NOMO-1 (cell line): ENCODE measurements at regions not wholly inside any gene's neighbourhood (a gene's known extent, or its start where the extent isn't known, plus 50 kb on each side); places are given as distances from the start of the nearest gene placed in this dataset.

ENCODE experiments used
- DNase-seq, 2 experiments: peaks; one replicate each; lab custom pipeline; 2025; ENCODE audit not compliant: unreplicated experiment in 2 of 2; lab: John Stamatoyannopoulos, UW

GRCh38 chr14:46306267-46306666, 345.3 kb downstream of the RPL10L start:
- DNase-seq = no peak

DNA sequence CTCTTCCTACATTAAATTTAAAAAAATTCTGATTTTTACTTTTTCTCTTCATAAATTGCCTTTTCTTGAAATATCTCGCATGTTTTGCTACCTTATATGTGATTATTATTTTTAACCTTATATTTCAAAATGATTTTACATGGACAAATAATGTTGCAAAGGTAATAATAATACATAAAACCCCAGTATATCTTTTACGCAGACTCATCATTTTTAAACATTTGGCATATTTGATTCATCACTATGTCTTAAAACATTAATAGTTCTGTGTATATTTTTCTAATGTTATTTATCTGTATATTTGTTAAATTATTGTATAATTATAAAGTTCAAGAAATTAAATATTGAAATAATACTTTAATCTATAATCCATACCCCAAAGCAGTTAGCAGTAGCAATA, 350.8 kb downstream of the RPL10L start:
- no peak for DNase-seq

DNA sequence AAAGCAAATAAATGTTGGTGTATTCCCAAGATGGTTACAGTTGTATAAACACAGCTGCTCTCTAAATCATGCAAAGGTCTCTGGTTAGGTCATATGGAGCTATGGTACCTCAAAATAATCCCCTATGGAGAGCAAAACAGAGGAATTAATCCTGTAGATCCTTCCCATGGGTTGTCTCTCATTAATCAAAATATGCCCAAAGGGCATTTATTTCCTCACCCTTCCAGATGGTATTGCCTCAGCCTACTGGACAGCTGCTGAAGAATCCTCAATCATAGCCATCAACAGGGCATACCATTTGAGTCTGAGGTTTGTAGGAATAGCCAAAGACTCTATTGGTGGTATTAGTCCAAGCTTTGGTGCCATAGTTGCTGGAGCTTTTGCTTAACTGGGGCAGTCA, 360.9 kb downstream of the RPL10L start:
- DNase-seq = no peak

GRCh38 chr14:46279776-46280175, 371.8 kb downstream of the RPL10L start:
- DNase-seq = no peak

DNA sequence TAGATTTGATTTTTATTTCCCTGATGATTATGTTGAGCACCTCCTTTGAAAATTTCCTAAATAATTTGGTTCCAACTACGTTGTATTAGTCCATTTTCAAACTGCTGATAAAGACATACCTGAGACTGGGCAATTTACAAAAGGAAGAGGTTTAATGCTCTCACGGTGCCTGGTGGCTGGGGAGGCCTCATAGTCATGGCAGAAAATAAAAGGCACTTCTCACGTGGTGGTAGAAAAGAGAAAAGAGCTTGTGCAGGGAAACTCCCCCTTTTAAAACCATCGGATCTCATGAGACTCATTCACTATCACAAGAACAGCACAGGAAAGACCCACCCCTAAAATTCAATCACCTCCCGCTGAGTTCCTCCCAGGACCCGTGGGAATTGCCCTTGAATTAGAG, 372.3 kb downstream of the RPL10L start:
- no peak for DNase-seq

DNA sequence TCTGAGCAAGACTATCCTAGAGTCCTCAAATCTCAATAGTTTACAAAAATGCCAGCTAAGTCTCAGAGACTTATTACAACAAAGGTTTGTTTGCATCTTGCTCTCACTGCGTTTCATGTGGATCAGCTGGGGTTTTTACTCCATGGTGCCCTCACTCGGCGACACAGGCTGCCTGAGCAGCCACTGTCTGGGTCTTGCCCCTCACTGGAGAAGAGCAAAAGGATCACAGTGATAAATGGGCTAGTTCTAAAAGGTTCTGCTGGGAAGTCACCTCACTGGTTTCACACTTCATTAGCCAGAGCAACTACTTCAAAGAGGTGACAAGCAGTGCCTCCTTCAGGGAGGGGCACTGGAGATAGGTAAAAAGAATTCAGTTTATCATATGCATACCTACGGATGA, 392.0 kb downstream of the RPL10L start:
- DNase-seq = no peak

DNA sequence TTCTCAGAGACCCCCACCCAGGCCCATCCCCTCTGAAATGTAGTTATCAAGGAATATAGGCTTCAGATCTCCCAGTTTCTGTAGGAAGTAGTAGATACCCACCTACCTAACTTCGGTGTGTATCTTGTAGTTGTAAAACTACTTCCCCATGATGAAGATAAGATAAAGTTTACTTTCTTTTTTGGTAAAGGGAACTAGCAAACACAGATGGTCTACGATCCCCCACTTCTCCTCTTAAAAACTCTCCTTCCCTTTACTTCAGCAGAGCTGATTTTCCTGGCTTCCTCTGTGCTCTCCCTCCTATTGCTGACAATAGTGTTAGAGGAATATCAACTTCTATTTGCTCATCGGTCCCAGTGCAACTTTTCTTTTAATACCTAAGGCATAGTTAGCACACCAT, 395.2 kb downstream of the RPL10L start:
- DNase-seq = no peak

DNA sequence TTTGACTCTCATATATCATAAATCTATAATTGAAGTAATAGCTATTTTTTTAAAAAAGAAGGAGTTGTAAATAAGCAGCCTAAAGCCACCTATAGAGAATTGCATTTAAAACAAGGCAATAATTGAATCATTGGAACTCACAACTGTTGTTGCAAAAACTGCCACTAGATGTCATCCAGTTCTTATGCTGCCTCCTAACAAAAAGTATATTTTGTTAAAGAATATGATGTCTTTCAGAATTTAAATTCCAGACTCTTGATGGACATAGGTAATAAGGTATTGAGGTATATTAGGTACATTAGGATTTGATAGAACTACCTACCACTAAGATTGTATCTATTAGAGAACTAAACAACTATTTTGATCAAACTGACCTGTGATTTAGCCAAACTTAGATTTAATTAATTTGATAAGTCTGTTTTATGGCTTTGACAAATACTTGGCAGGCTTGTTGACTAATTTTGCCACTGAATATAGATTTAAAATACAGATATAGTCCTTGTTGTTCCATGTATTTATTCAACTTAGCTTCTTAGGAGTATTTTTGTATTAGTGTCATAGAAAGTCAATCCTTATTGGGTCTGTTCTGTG, 401.4 kb downstream of the RPL10L start:
- DNase-seq = no peak

GRCh38 chr14:46248001-46248630, 403.5 kb downstream of the RPL10L start:
- no peak for DNase-seq

DNA sequence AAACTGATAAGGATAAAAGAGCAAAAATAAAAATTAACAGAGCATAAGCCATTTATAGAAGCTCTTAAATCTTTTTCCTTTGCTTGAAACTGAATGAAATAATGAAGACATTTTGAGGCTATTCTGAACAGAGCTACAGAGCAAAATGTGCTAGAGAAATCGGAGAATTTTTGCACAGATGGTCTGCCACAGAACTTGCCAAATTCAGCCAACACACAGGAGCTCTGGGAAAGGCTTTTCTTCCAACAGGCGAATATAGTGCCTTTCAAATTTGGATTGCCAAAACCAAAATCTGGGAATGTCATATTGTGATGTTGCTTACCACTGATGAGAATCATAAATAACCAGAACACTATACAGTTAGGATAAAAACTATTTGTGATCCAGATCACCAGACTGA, 406.3 kb downstream of the RPL10L start:
- DNase-seq = no peak

- no peak for DNase-seq
Observed at GRCh38 chr14:46233786-46234185, 417.8 kb downstream of the RPL10L start.

DNA sequence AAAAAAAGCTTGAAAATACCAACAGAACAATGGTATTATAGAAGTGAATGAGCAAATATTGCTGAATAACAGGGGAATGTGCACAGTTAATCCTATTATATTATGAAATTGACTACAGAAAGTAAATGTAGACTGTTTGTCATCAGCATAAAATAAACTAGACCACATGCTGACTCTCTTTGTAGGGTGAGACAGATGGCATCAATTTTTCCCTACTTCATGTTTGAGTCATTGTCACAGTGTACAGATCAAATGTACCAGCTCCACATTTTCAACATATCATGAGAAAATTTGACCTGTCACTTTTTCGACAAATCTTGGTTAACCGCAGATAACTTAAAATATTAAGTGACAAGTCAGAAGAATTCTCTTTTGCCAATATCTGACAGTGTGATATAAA, 421.0 kb downstream of the RPL10L start:
- DNase-seq = no peak

DNA sequence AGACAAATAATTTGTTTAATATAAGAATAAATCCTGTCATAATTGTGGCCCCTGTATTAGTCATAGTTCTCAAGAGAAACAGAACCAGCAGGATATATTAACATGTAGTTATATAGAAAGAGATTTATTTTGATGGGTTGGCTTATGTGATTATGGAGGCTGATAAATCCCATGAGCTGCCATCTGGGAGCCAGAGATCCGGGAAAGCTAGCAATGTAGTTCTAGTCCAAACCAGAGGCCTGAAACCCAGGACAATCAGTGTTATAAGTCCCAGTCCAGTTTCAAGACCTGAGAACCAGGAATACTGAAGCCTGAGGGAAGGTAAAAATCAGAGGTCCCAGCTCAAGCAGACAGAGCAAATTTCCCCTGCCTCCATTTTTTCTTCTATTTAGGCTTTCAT, 435.8 kb downstream of the RPL10L start:
- no peak for DNase-seq

DNA sequence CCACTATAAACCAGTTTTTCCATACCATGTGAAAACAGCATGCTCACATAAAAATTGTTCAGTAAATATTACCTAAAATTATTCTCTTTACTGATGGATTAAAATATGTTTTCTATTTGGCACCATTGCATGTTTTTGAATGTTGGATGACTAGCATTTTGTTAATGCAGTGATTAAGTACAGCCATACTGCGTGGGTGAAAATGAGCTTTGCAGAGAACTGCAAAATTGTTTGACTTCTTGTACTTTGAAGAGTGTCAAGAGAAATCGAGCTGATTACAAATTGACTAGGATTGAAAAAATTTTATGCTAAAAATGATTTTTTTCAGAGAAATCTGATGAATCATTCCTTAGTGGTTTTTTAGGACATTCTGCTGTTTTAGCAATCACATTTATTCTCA, 452.9 kb downstream of the RPL10L start:
- no peak for DNase-seq

- DNase-seq = no peak
Observed at GRCh38 chr14:46197856-46198255, 453.7 kb downstream of the RPL10L start.
